ENCODE measurements at regions not wholly inside any gene's neighbourhood (a gene's known extent, or its start where the extent isn't known, plus 50 kb on each side); places are given as distances from the start of the nearest gene placed in this dataset.

GRCh38 chr16:65426484-65426883, 304.6 kb upstream of the CDH11 start:
- no peak for DNase-seq (ENCODE audit: low read depth, low spot score)
- Mint-ChIP-seq H3K27me3 (ENCODE audit: low read depth) (no peaks in the 10 kb centered on the region), H3K4me1 (no peaks in the 10 kb centered on the region)

GRCh38 chr16:65422934-65423333, 301.1 kb upstream of the CDH11 start:
- H3K36me3 Mint-ChIP-seq (ENCODE audit: low read depth), result no peaks in the 10 kb centered on the region
- no peak for DNase-seq (ENCODE audit: low read depth, low spot score)
- TF ChIP-seq, protein P1, sequence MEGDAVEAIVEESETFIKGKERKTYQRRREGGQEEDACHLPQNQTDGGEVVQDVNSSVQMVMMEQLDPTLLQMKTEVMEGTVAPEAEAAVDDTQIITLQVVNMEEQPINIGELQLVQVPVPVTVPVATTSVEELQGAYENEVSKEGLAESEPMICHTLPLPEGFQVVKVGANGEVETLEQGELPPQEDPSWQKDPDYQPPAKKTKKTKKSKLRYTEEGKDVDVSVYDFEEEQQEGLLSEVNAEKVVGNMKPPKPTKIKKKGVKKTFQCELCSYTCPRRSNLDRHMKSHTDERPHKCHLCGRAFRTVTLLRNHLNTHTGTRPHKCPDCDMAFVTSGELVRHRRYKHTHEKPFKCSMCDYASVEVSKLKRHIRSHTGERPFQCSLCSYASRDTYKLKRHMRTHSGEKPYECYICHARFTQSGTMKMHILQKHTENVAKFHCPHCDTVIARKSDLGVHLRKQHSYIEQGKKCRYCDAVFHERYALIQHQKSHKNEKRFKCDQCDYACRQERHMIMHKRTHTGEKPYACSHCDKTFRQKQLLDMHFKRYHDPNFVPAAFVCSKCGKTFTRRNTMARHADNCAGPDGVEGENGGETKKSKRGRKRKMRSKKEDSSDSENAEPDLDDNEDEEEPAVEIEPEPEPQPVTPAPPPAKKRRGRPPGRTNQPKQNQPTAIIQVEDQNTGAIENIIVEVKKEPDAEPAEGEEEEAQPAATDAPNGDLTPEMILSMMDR (conservative IDR thresholded peaks at IDR 0.05), result no peak

More at GRCh38 chr16:65426484-65426883, 304.6 kb upstream of the CDH11 start:
- Mint-ChIP-seq H3K4me3 (no peak overlapping the region), H3K36me3 (ENCODE audit: low read depth) (no peaks in the 10 kb centered on the region), H3K27ac (ENCODE audit: unreplicated experiment) (no peak overlapping the region), H3K9me3 (peaks cover 5% of the 10 kb centered on the region)
- TF ChIP-seq, protein P1 (conservative IDR thresholded peaks at IDR 0.05), result no peak

GRCh38 chr16:65421596-65421995, 299.7 kb upstream of the CDH11 start:
- Mint-ChIP-seq H3K36me3 (ENCODE audit: low read depth) (no peaks in the 10 kb centered on the region), H3K27me3 (ENCODE audit: low read depth) (no peaks in the 10 kb centered on the region), H3K27ac (ENCODE audit: unreplicated experiment) (no peak overlapping the region), H3K9me3 (peaks cover under 1% of the 10 kb centered on the region), H3K4me3 (no peak overlapping the region), H3K4me1 (no peaks in the 10 kb centered on the region)
- DNase-seq (ENCODE audit: low read depth, low spot score), result no peak
- TF ChIP-seq, protein P1 (conservative IDR thresholded peaks at IDR 0.05), result no peak

More at GRCh38 chr16:65422934-65423333, 301.1 kb upstream of the CDH11 start:
- Mint-ChIP-seq H3K4me1 (no peaks in the 10 kb centered on the region), H3K27ac (ENCODE audit: unreplicated experiment) (no peak overlapping the region), H3K9me3 (no peaks in the 10 kb centered on the region), H3K27me3 (ENCODE audit: low read depth) (no peaks in the 10 kb centered on the region), H3K4me3 (no peak overlapping the region)

GRCh38 chr16:65418435-65418834, 296.6 kb upstream of the CDH11 start:
- Mint-ChIP-seq H3K4me3 (no peak overlapping the region), H3K27me3 (ENCODE audit: low read depth) (no peaks in the 10 kb centered on the region), H3K4me1 (peaks cover 4% of the 10 kb centered on the region), H3K9me3 (peaks cover 2% of the 10 kb centered on the region), H3K27ac (ENCODE audit: unreplicated experiment) (no peak overlapping the region), H3K36me3 (ENCODE audit: low read depth) (no peaks in the 10 kb centered on the region)
- TF ChIP-seq, protein P1 (conservative IDR thresholded peaks at IDR 0.05), result no peak
- no peak for DNase-seq (ENCODE audit: low read depth, low spot score)

DNA sequence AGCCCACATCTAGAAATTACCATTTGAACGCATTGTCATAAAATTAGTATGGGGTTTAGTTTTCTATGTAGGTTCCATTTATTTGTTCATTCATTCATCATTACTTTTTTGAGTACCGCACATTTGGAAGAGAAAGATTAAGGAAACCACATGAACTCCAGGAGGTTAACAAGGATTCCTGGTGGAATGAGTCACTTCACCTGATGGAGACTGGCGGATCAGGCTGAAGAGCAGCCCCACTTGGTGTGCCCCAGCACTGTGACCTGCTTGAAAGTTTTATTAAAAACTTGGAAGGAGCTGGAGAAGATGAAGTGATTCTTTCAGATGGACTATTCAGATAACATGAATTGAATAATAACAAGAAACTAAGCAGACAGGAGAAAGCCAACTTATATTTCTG, 293.6 kb upstream of the CDH11 start:
- TF ChIP-seq, protein P1 (conservative IDR thresholded peaks at IDR 0.05), result no peak
- Mint-ChIP-seq H3K36me3 (ENCODE audit: low read depth) (no peaks in the 10 kb centered on the region), H3K9me3 (peaks cover 2% of the 10 kb centered on the region), H3K27ac (ENCODE audit: unreplicated experiment) (no peak overlapping the region), H3K4me1 (peaks cover 14% of the 10 kb centered on the region), H3K4me3 (no peak overlapping the region), H3K27me3 (ENCODE audit: low read depth) (no peaks in the 10 kb centered on the region)
- DNase-seq (ENCODE audit: low read depth, low spot score), result no peak
